Activated T-cell treated with anti-CD3 and anti-CD28 coated beads, Interleukin-2, amount 50 U/mL, for 4 hours (primary cell): ENCODE measurements at regions not wholly inside any gene's neighbourhood (a gene's known extent, or its start where the extent isn't known, plus 50 kb on each side); places are given as distances from the start of the nearest gene placed in this dataset.

Source experiments
- ATAC-seq, 2 donors: fragments of 200-7000 bp; cut with Tn5 transposase; one replicate each; pipeline ENCODE4 v1.10.0; 2021
- DNase-seq: peaks from one replicate; pipeline ENCODE4 v3.0.0-alpha.2; 2020
- H3K27me3 Mint-ChIP-seq: one replicate; pipeline ENCODE4 v1.8.0; 2021; ENCODE audit warnings: low read depth, mixed read lengths
- H3K36me3 Mint-ChIP-seq: one replicate; pipeline ENCODE4 v1.8.0; 2022; ENCODE audit warnings: mixed read lengths; ENCODE audit not compliant: insufficient read depth
- H3K4me1 Mint-ChIP-seq: one replicate; pipeline ENCODE4 v1.8.0; 2021; ENCODE audit warnings: low read depth, mixed read lengths
- H3K4me3 Mint-ChIP-seq: one replicate; pipeline ENCODE4 v1.8.0; 2021; ENCODE audit warnings: mild to moderate bottlenecking, moderate library complexity, mixed read lengths
- H3K9me3 Mint-ChIP-seq: one replicate; pipeline ENCODE4 v1.8.0; 2021; ENCODE audit warnings: mixed read lengths

DNA sequence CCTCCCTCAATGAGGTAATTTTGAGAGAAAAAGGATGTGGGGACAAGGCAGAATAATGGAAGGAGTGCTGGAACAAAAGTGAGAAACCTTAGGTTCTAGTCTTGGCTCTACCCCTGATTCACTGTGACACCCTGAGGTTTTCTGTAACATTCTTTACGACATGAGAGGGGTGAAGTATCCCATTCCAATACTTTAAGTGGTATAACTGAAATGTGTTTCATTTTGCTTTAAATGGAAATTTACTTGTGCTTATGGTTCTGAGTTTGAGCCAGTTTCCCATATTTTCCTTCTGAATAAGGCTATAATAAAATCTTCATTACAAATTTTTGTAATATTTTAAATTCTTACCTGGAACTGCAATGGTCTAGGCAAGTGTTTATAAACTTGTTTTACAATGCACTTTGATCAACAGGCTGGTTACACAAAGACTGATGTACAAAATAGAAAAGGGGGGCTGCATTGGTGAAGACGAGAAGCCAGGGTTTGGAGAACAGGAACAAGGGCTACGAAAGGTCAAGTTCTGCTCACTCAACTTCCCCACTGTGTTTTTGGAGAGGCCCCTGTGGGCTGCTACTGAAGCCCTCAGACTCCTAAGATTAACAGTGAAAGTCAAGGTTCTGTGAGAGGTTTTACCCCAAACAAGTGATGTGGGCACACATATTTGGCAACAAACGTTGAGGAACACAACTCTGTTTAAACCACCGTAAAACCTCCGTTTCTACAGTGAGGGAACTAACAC, 171.9 kb upstream of the ELL2 start:
- ATAC-seq, result no peak
- Mint-ChIP-seq H3K36me3 (no peaks in the 10 kb centered on the region), H3K4me3 (no peak overlapping the region), H3K4me1 (no peaks in the 10 kb centered on the region), H3K27me3 (no peaks in the 10 kb centered on the region), H3K9me3 (no peaks in the 10 kb centered on the region)
- no peak for DNase-seq

DNA sequence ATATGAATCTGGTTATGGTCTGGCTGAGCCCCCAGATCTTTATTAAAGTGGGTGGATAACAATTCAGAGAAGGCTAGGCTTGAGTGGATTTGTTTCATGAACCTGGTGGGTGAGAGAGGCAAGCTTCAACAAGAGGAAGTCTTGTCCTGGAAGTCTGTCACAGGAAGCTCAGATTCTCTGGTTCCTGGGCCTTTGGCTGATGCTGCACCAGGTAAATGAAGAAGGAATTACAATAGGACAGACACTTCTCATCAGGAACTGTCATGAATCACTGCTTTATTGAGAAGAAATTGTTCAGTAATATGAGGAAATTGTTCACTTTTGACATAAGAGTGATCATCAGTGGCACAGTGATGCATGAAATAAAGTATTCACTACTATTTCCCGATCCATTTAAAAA, 167.6 kb upstream of the ELL2 start:
- DNase-seq, result no peak
- H3K9me3 Mint-ChIP-seq, result no peaks in the 10 kb centered on the region
- ATAC-seq, result no peak
- no peak overlapping the region for H3K4me3 Mint-ChIP-seq
- peaks cover 6% of the 10 kb centered on the region for H3K27me3 Mint-ChIP-seq
- no peaks in the 10 kb centered on the region for H3K36me3 Mint-ChIP-seq
- no peaks in the 10 kb centered on the region for H3K4me1 Mint-ChIP-seq

DNA sequence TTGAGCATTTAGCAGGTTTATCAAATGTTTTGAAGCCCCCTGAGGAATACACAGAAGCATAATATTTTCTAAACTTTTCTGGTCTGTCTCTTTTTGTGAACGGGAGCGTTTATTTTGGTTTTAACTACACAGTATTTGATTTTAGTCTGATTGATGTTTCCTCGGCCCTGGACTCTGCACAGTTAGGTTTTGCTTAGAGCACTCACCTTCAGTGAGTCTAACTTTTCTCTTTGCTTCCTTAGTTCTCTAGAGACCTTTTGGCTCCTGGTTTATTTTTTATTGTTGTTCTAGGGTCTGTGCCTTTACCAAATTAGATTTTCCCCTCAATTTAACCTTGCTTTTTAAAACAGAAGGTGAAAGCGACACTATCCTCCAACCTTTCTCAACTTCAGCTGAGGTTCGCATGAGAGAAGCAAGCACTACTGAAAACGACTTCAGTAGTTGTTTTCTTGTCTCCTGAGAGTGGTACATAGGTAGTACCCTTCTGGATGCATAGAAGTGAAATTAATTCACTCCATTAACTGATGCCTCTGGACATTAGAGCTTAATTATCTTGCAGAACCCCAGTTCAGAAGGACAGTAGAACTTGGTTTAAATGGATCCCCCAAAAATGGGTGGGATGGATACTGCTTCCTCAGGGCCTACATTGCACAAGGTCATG, 166.7 kb upstream of the ELL2 start:
- H3K4me1 Mint-ChIP-seq, result no peaks in the 10 kb centered on the region
- ATAC-seq (no peak), DNase-seq (no peak)
- H3K27me3 Mint-ChIP-seq, result peaks cover 6% of the 10 kb centered on the region
- no peaks in the 10 kb centered on the region for H3K9me3 Mint-ChIP-seq
- H3K36me3 Mint-ChIP-seq, result no peaks in the 10 kb centered on the region
- H3K4me3 Mint-ChIP-seq, result no peak overlapping the region

- H3K27me3 Mint-ChIP-seq, result peaks cover 6% of the 10 kb centered on the region
- no peaks in the 10 kb centered on the region for H3K9me3 Mint-ChIP-seq
- DNase-seq, result no peak
- no peaks in the 10 kb centered on the region for H3K4me1 Mint-ChIP-seq
- no peak overlapping the region for H3K4me3 Mint-ChIP-seq
- no peaks in the 10 kb centered on the region for H3K36me3 Mint-ChIP-seq
- ATAC-seq, result no peak
These were observed 165.9 kb upstream of the ELL2 start for GRCh38 chr5:96127538-96127937.

DNA sequence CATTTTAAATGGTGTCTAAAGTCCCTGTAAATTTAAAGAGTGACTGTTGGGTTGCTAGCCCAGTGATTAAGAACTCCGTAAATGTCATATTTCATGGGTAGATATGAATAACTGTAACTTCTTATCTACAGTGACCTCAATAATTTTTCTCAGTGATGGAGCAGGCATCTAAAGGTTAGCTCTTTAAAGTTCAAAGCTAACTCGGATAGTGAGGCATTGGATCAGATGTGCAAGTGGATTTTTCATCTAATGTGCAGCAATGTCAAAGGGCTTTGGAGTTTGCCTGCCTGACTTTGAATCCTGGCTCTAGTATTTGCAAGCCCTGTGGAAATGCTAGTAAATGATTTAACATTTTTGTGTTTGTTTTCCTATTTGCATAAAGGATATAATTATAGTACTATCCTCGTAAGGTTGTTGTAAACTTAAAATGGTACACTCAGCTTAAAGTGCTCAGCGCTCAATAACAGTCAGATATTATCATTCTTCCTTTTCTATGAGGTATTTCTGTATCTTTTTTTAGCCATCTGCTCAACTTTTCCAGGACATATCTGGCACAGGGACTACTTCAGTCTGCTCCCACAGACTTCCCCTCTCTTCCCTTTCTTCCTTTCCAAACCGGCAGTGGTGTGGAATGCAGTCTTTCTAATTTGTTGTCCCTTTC, 163.7 kb upstream of the ELL2 start:
- H3K4me1 Mint-ChIP-seq, result no peaks in the 10 kb centered on the region
- no peak overlapping the region for H3K4me3 Mint-ChIP-seq
- ATAC-seq, result no peak
- no peaks in the 10 kb centered on the region for H3K9me3 Mint-ChIP-seq
- peaks cover 6% of the 10 kb centered on the region for H3K27me3 Mint-ChIP-seq
- DNase-seq, result no peak
- no peaks in the 10 kb centered on the region for H3K36me3 Mint-ChIP-seq

- Mint-ChIP-seq H3K4me1 (no peaks in the 10 kb centered on the region), H3K27me3 (peaks cover 7% of the 10 kb centered on the region), H3K4me3 (no peak overlapping the region), H3K9me3 (no peaks in the 10 kb centered on the region), H3K36me3 (no peaks in the 10 kb centered on the region)
- no peak for ATAC-seq
- no peak for DNase-seq
These were observed 162.9 kb upstream of the ELL2 start for GRCh38 chr5:96124589-96124988.

DNA sequence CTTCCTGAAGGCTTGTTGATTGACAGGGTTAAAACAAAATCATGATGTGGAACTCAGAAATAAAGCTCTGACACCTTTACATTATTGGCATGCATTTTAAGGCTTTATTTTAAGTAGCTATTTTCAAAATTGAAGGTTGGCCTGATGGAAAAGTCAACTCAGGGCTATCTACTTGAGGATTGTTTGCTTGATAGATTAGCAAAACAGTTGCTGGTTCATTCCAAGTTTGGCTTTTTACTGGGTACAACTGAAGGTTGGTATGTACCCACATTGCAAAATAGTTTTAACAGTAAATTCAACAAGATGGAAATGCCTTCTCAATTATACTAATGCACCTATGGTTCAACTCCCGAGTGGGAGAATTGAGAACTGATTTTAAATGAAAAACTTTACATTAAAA, 161.8 kb upstream of the ELL2 start:
- H3K4me3 Mint-ChIP-seq, result no peak overlapping the region
- DNase-seq (no peak), ATAC-seq (no peak)
- no peaks in the 10 kb centered on the region for H3K9me3 Mint-ChIP-seq
- H3K4me1 Mint-ChIP-seq, result no peaks in the 10 kb centered on the region
- peaks cover 7% of the 10 kb centered on the region for H3K27me3 Mint-ChIP-seq
- no peaks in the 10 kb centered on the region for H3K36me3 Mint-ChIP-seq

DNA sequence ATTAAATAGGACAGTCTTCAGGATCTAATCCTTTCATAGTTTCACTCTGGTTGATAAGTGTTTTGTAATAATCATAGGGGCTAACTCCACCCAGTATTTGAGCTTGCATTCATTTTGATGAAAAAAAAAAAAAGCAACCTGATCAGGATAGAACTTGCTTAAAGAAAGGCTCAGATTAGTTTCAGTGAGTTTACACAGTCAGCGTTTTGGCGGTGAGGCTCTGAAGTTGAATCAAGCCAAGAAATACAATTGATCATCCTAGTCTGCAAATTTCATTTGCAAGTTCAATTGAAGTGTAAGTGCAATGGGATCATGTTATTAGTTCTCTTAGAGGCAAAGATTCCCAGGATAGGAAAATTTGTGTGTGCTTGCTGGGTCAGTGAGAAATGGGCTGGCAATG, 159.7 kb upstream of the ELL2 start:
- no peaks in the 10 kb centered on the region for H3K4me1 Mint-ChIP-seq
- no peaks in the 10 kb centered on the region for H3K9me3 Mint-ChIP-seq
- H3K36me3 Mint-ChIP-seq, result no peaks in the 10 kb centered on the region
- no peak overlapping the region for H3K4me3 Mint-ChIP-seq
- DNase-seq, result no peak
- peaks cover 5% of the 10 kb centered on the region for H3K27me3 Mint-ChIP-seq
- no peak for ATAC-seq

DNA sequence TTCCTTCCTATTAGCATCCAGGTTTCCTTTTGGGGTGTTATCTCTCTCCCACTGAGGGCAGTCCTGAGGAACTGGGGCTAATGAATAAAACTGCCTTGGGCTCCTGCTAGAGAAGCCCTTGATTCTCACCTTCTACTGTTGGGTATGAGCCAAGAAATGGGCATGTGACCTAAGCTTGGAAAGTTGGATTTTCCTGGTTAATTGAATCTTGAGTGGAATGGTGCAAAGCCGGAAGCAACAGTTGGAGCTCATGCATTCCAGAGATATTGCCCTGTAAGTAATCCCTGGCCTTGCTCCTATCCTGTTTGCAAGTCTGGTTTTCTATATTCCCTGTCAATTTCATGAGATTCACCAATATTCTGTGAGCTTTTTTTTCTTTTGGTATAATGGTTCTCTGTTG, 158.5 kb upstream of the ELL2 start:
- no peaks in the 10 kb centered on the region for H3K9me3 Mint-ChIP-seq
- peaks cover 1% of the 10 kb centered on the region for H3K27me3 Mint-ChIP-seq
- ATAC-seq, result no peak
- peaks cover 3% of the 10 kb centered on the region for H3K4me1 Mint-ChIP-seq
- no peaks in the 10 kb centered on the region for H3K36me3 Mint-ChIP-seq
- H3K4me3 Mint-ChIP-seq, result no peak overlapping the region
- DNase-seq, result no peak

DNA sequence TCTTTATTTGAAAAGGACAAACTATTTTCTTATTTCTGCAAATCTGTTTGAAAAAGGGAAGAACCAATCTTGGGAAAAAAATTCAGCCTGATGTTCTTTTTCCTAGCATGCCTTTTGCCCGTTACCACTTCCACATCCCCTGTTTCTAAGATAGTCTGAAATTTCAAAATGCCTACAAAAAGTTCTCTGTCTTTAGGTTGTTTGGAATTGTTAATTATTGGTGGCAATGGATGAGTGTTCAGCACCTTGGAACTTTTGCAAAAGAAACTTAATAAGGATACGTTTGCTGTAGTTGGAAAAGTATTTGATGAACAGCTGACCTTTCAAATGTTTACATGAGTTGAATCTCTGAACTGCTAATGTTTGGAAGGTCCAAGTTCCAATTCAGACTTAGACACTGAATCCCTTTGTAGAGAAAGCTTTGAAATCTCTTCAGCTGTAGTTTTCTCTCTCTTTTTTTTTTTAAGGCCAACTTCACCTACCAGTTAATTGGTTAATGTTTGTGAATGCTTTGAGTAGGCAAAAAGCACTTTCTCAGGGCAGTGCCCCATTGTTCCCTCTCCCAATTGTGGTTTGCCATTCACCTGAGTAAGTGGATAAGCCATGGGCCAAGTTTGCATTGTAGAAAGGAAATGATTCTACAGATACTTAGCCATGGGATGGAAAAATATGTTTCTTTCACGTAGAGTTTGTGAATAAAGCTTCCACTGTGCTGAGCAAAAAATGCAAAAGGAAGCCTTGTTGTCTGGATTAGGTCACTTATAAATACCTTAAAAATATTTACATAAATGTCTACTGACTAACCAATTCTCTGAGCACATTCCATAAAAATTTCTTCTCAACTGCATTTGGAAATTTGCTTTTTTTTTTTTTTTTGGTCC, 156.4 kb upstream of the ELL2 start:
- no peaks in the 10 kb centered on the region for H3K36me3 Mint-ChIP-seq
- H3K9me3 Mint-ChIP-seq, result no peaks in the 10 kb centered on the region
- H3K4me3 Mint-ChIP-seq, result no peak overlapping the region
- ATAC-seq, result no peak
- no peak for DNase-seq
- peaks cover 1% of the 10 kb centered on the region for H3K27me3 Mint-ChIP-seq
- H3K4me1 Mint-ChIP-seq, result peaks cover 13% of the 10 kb centered on the region

- DNase-seq, result no peak
- H3K9me3 Mint-ChIP-seq, result no peaks in the 10 kb centered on the region
- peaks cover under 1% of the 10 kb centered on the region for H3K27me3 Mint-ChIP-seq
These were observed 153.6 kb upstream of the ELL2 start for GRCh38 chr5:96115147-96115807.

GRCh38 chr5:96114736-96115135, 153.1 kb upstream of the ELL2 start:
- Mint-ChIP-seq H3K9me3 (no peaks in the 10 kb centered on the region), H3K4me1 (peaks cover 13% of the 10 kb centered on the region), H3K27me3 (no peaks in the 10 kb centered on the region), H3K36me3 (no peaks in the 10 kb centered on the region), H3K4me3 (no peak overlapping the region)
- DNase-seq (no peak), ATAC-seq (peak; percentile 79)

More at GRCh38 chr5:96115147-96115807, 153.6 kb upstream of the ELL2 start:
- Mint-ChIP-seq H3K4me1 (peaks cover 13% of the 10 kb centered on the region), H3K36me3 (no peaks in the 10 kb centered on the region), H3K4me3 (no peak overlapping the region)
- no peak for ATAC-seq

- peaks cover 8% of the 10 kb centered on the region for H3K27me3 Mint-ChIP-seq
- peak; percentile 58 to 65 for ATAC-seq
- H3K9me3 Mint-ChIP-seq, result no peaks in the 10 kb centered on the region
- no peak overlapping the region for H3K4me3 Mint-ChIP-seq
- no peak for DNase-seq
- H3K36me3 Mint-ChIP-seq, result no peaks in the 10 kb centered on the region
- H3K4me1 Mint-ChIP-seq, result peaks cover 13% of the 10 kb centered on the region
These were observed 151.7 kb upstream of the ELL2 start for GRCh38 chr5:96113170-96113939.
